Loucy (cell line): ENCODE measurements at regions not wholly inside any gene's neighbourhood (a gene's known extent, or its start where the extent isn't known, plus 50 kb on each side); places are given as distances from the start of the nearest gene placed in this dataset.

Experiments used
- H2AFZ ChIP-seq: fragments of 200-600 bp; sonication (generic); 2 replicates; pipeline ENCODE4 v1.6.0; 2016; ENCODE audit warnings: antibody characterized with exemption, mild to moderate bottlenecking, low read length, moderate library complexity
- H3F3A ChIP-seq: fragments of 200-600 bp; 2 replicates; pipeline ENCODE4 v1.6.0; 2016; ENCODE audit warnings: antibody characterized with exemption, low read depth, mild to moderate bottlenecking
- H3K27me3 ChIP-seq: fragments of 200-600 bp; sonication (generic); 2 replicates; pipeline ENCODE4 v1.6.1; 2014; ENCODE audit warnings: low read length, mild to moderate bottlenecking; ENCODE audit not compliant: insufficient read depth, poor library complexity, severe bottlenecking
- H3K36me3 ChIP-seq: fragments of 200-600 bp; sonication (generic); 2 replicates; pipeline ENCODE4 v1.6.1; 2016; ENCODE audit warnings: low read length; ENCODE audit not compliant: insufficient read depth
- H3K4me1 ChIP-seq: fragments of 200-600 bp; sonication (generic); 2 replicates; pipeline ENCODE4 v1.5.1; 2014; ENCODE audit warnings: low read length, mild to moderate bottlenecking; ENCODE audit not compliant: insufficient read depth, poor library complexity, severe bottlenecking
- H3K4me2 ChIP-seq: fragments of 200-600 bp; sonication (generic); 2 replicates; pipeline ENCODE4 v1.6.0; 2014; ENCODE audit warnings: antibody characterized with exemption, low read length, low read depth, mild to moderate bottlenecking; ENCODE audit not compliant: poor library complexity, severe bottlenecking
- H3K4me3 ChIP-seq: fragments of 200-600 bp; sonication (generic); 2 replicates; pipeline ENCODE4 v1.5.1; 2014; ENCODE audit warnings: low read length, mild to moderate bottlenecking, mixed read lengths; ENCODE audit not compliant: poor library complexity, severe bottlenecking
- H3K79me2 ChIP-seq: fragments of 200-600 bp; sonication (generic); 2 replicates; pipeline ENCODE4 v1.6.1; 2014; ENCODE audit warnings: low read length; ENCODE audit not compliant: insufficient read depth
- H3K9ac ChIP-seq: fragments of 200-600 bp; sonication (generic); 2 replicates; pipeline ENCODE4 v1.6.0; 2014; ENCODE audit warnings: mild to moderate bottlenecking, low read depth, low read length, moderate library complexity; ENCODE audit not compliant: poor library complexity, severe bottlenecking
- H3K9me2 ChIP-seq: fragments of 200-600 bp; sonication (generic); replicated peaks from 2 replicates; pipeline ENCODE4 v1.6.1; 2016; ENCODE audit warnings: low read depth, low read length, mixed read lengths
- H3K9me3 ChIP-seq: fragments of 200-600 bp; sonication (generic); 2 replicates; pipeline ENCODE4 v1.6.1; 2014; ENCODE audit warnings: mild to moderate bottlenecking, antibody characterized with exemption, low read length, low read depth; ENCODE audit not compliant: insufficient read depth
- H4K20me1 ChIP-seq: fragments of 200-600 bp; sonication (generic); 2 replicates; pipeline ENCODE4 v1.6.0; 2014; ENCODE audit warnings: antibody characterized with exemption, low read length, mild to moderate bottlenecking; ENCODE audit not compliant: insufficient read depth, poor library complexity, severe bottlenecking
- CTCF ChIP-seq: fragments of 200-600 bp; sonication (generic); conservative IDR thresholded peaks from 2 replicates; pipeline ENCODE4 v1.5.1; 2014; ENCODE audit warnings: mild to moderate bottlenecking, antibody characterized with exemption, low read length
- EZH2phosphoT487 ChIP-seq: fragments of 200-600 bp; IDR thresholded peaks from 2 replicates; pipeline ENCODE4 v1.6.1; 2018; ENCODE audit warnings: antibody characterized with exemption, mild to moderate bottlenecking, moderate library complexity, borderline replicate concordance

- no peaks in the 10 kb centered on the region for H3K4me1 ChIP-seq
- no peak overlapping the region for H2AFZ ChIP-seq
- H3K36me3 ChIP-seq: no peaks in the 10 kb centered on the region
- no peaks in the 10 kb centered on the region for H4K20me1 ChIP-seq
- no peaks in the 10 kb centered on the region for H3F3A ChIP-seq
- no peaks in the 10 kb centered on the region for H3K9me2 ChIP-seq
- H3K27me3 ChIP-seq: no peaks in the 10 kb centered on the region
- no peaks in the 10 kb centered on the region for H3K79me2 ChIP-seq
- no peak overlapping the region for H3K4me2 ChIP-seq
- no peak overlapping the region for H3K9ac ChIP-seq
- no peak overlapping the region for H3K4me3 ChIP-seq
- no peaks in the 10 kb centered on the region for H3K9me3 ChIP-seq
- TF ChIP-seq CTCF (no peak), EZH2phosphoT487 (no peak)
Observed at GRCh38 chr2:23219666-23220065, 165.3 kb upstream of the KLHL29 start.

GRCh38 chr2:23220513-23221094 is 164.4 kb upstream of the KLHL29 start:
- no peaks in the 10 kb centered on the region for H3F3A ChIP-seq
- TF ChIP-seq CTCF (no peak), EZH2phosphoT487 (no peak)

GRCh38 chr2:23221236-23221635 is 163.7 kb upstream of the KLHL29 start:
- H3K9me2 ChIP-seq: no peaks in the 10 kb centered on the region
- no peaks in the 10 kb centered on the region for H3K9me3 ChIP-seq
- H3K4me1 ChIP-seq: no peaks in the 10 kb centered on the region

More at GRCh38 chr2:23220513-23221094, 164.4 kb upstream of the KLHL29 start:
- Histone ChIP-seq H3K4me2 (no peak overlapping the region), H3K27me3 (no peaks in the 10 kb centered on the region), H4K20me1 (no peaks in the 10 kb centered on the region), H3K9ac (no peak overlapping the region), H3K79me2 (no peaks in the 10 kb centered on the region), H2AFZ (no peak overlapping the region), H3K36me3 (no peaks in the 10 kb centered on the region), H3K9me3 (no peaks in the 10 kb centered on the region), H3K4me1 (no peaks in the 10 kb centered on the region), H3K9me2 (no peaks in the 10 kb centered on the region), H3K4me3 (no peak overlapping the region)

More at GRCh38 chr2:23221236-23221635, 163.7 kb upstream of the KLHL29 start:
- Histone ChIP-seq H3K9ac (no peak overlapping the region), H4K20me1 (no peaks in the 10 kb centered on the region), H3K36me3 (no peaks in the 10 kb centered on the region), H3F3A (no peaks in the 10 kb centered on the region), H2AFZ (no peak overlapping the region), H3K79me2 (no peaks in the 10 kb centered on the region), H3K4me3 (no peak overlapping the region), H3K27me3 (no peaks in the 10 kb centered on the region), H3K4me2 (no peak overlapping the region)
- TF ChIP-seq EZH2phosphoT487: no peak
- TF ChIP-seq CTCF: no peak
